Endothelial cell of umbilical vein (primary cell): ENCODE measurements at regions not wholly inside any gene's neighbourhood (a gene's known extent, or its start where the extent isn't known, plus 50 kb on each side); places are given as distances from the start of the nearest gene placed in this dataset.

Source experiments
- BruUV-seq: library from RNA; stranded (reverse); fragments of 400-500 nt; replicated peaks from 2 replicates; lab custom pipeline; 2021; lab: Mats Ljungman, UMichigan
- CTCF ChIA-PET: fragments of 300-600, 350-600 bp; sonication (Branson Sonifier 250); formaldehyde crosslinking; loops from one replicate; lab custom pipeline; 2021; ENCODE audit warnings: antibody characterized with exemption, inconsistent platforms; lab: Charles Lee
- POLR2A ChIA-PET: fragments of 300-600, 350-600 bp; sonication (Branson Sonifier 250); formaldehyde crosslinking; loops from one replicate; lab custom pipeline; 2021; ENCODE audit warnings: antibody characterized with exemption, inconsistent platforms; lab: Charles Lee
- DNase-seq: peaks from one replicate; pipeline ENCODE4 v3.0.0-alpha.2; 2011; ENCODE audit warnings: low read depth, low spot score
- FAIRE-seq: peaks from 2 replicates; lab custom pipeline; 2011; peaks lifted over from hg19 to GRCh38; lab: Jason Lieb, UNC
- H2AFZ ChIP-seq: 2 replicates; pipeline ENCODE4 v1.6.0; 2012; ENCODE audit warnings: low read depth, low read length, control low read depth, inconsistent platforms
- H3K27ac ChIP-seq: 2 replicates; pipeline ENCODE4 v1.5.1; 2011; ENCODE audit warnings: low read depth, mild to moderate bottlenecking, control low read depth, low read length, moderate library complexity; ENCODE audit not compliant: insufficient read depth
- H3K27me3 ChIP-seq, 2 experiments: 2 replicates each; pipeline versions ENCODE4 v1.6.0 to v1.6.1; 2011; ENCODE audit warnings: low read length in 2 of 2, mixed read lengths in 1 of 2; ENCODE audit not compliant: control insufficient read depth in 2 of 2, insufficient read depth in 2 of 2
- H3K36me3 ChIP-seq, 2 experiments: 2 replicates in 1 of 2; 3 replicates in 1 of 2; pipeline ENCODE4 v1.5.1; 2011; ENCODE audit warnings: low read length in 2 of 2, mild to moderate bottlenecking in 1 of 2, moderate library complexity in 1 of 2; ENCODE audit not compliant: control insufficient read depth in 2 of 2, insufficient read depth in 2 of 2; ENCODE audit errors: extremely low read depth in 1 of 2
- H3K4me1 ChIP-seq: 3 replicates; pipeline ENCODE4 v1.5.1; 2011; ENCODE audit warnings: mild to moderate bottlenecking, low read length; ENCODE audit not compliant: control insufficient read depth, insufficient read depth; ENCODE audit errors: extremely low read depth
- H3K4me2 ChIP-seq: 2 replicates; pipeline ENCODE4 v1.6.1; 2011; ENCODE audit warnings: low read length, control low read depth, mixed read lengths; ENCODE audit not compliant: insufficient read depth
- H3K4me3 ChIP-seq, 3 experiments: fragments of 200-600 bp in 1 of 3; sonication (generic), shearing (Covaris generic) in 1 of 3; replicated peaks in 1 of 3; 2 replicates each; pipeline ENCODE4 v1.5.1; 2011 to 2016; ENCODE audit warnings: control low read depth in 3 of 3, low read length in 3 of 3, mild to moderate bottlenecking in 2 of 3, inconsistent platforms in 1 of 3, low read depth in 1 of 3, moderate library complexity in 1 of 3; ENCODE audit not compliant: insufficient read depth in 1 of 3
- H3K79me2 ChIP-seq: 2 replicates; pipeline ENCODE4 v1.6.0; 2012; ENCODE audit warnings: low read length, inconsistent platforms; ENCODE audit not compliant: control insufficient read depth, insufficient read depth
- H3K9ac ChIP-seq: replicated peaks from 2 replicates; pipeline ENCODE3; 2011; ENCODE audit warnings: low read length, control low read depth; ENCODE audit not compliant: insufficient read depth; ENCODE audit errors: extremely low read depth
- H3K9me1 ChIP-seq: replicated peaks from 3 replicates; pipeline ENCODE4 v1.6.0; 2011; ENCODE audit warnings: mild to moderate bottlenecking, low read length; ENCODE audit not compliant: control insufficient read depth, insufficient read depth; ENCODE audit errors: extremely low read depth
- H3K9me3 ChIP-seq: replicated peaks from 2 replicates; pipeline ENCODE4 v1.5.1; 2012; ENCODE audit warnings: low read length, inconsistent platforms; ENCODE audit not compliant: control insufficient read depth, insufficient read depth
- H4K20me1 ChIP-seq: replicated peaks from 2 replicates; pipeline ENCODE3; 2011; ENCODE audit warnings: mild to moderate bottlenecking, low read length; ENCODE audit not compliant: control insufficient read depth, insufficient read depth; ENCODE audit errors: extremely low read depth
- CTCF ChIP-seq, 2 donors: IDR thresholded peaks; 1 replicate in 1 of 2; 2 replicates in 1 of 2; pipeline ENCODE4 v1.5.1; 2011; ENCODE audit warnings: low read length in 2 of 2, mild to moderate bottlenecking in 2 of 2, moderate library complexity in 2 of 2, control low read depth in 1 of 2, inconsistent platforms in 1 of 2, low read depth in 1 of 2; ENCODE audit not compliant: insufficient read depth in 1 of 2; ENCODE audit errors: extremely low read depth in 1 of 2
- EZH2 ChIP-seq: IDR thresholded peaks from 2 replicates; pipeline ENCODE4 v1.6.1; 2012; ENCODE audit warnings: borderline replicate concordance, low read depth, mild to moderate bottlenecking, moderate library complexity, low read length, inconsistent platforms; ENCODE audit not compliant: severe bottlenecking
- FOS ChIP-seq: IDR thresholded peaks from 2 replicates; pipeline ENCODE4 v1.6.1; 2011; ENCODE audit warnings: mild to moderate bottlenecking, low read length, moderate library complexity, borderline replicate concordance; ENCODE audit not compliant: insufficient read depth
- GATA2 ChIP-seq: IDR thresholded peaks from 2 replicates; pipeline ENCODE4 v1.7.0; 2011; ENCODE audit warnings: low read depth, mild to moderate bottlenecking, moderate library complexity, mixed read lengths, low read length; ENCODE audit not compliant: insufficient read length, insufficient read depth
- JUN ChIP-seq: IDR thresholded peaks from 2 replicates; pipeline ENCODE4 v1.6.1; 2011; ENCODE audit warnings: borderline replicate concordance, low read depth; ENCODE audit not compliant: insufficient read length, insufficient read depth
- MAX ChIP-seq: IDR thresholded peaks from 2 replicates; pipeline ENCODE4 v1.6.1; 2011; ENCODE audit not compliant: insufficient read depth, insufficient read length
- MYC ChIP-seq: IDR thresholded peaks from one replicate; pipeline ENCODE4 v1.6.1; 2011; ENCODE audit warnings: mild to moderate bottlenecking, low read depth, low read length
- POLR2A ChIP-seq: IDR thresholded peaks from 2 replicates; pipeline ENCODE4 v1.6.1; 2012; ENCODE audit warnings: low read depth, mild to moderate bottlenecking, control low read depth, low read length
- POLR2AphosphoS5 ChIP-seq: IDR thresholded peaks from 2 replicates; pipeline ENCODE4 v1.6.1; 2012; ENCODE audit warnings: low read depth, mild to moderate bottlenecking, control low read depth, low read length, moderate library complexity; ENCODE audit not compliant: insufficient read depth
- dilution Hi-C: fragments of 300-500 bp; cut with MboI; formaldehyde crosslinking; loops from one replicate; pipeline ENCODE4 v1.15.0; 2019; ENCODE audit warnings: low sequenced_read_pairs; ENCODE audit not compliant: extremely low pct_ligation_motif_present
- intact Hi-C: fragments of 100-400 bp; cut with micrococcal nuclease; formaldehyde crosslinking; loops from one replicate; pipeline ENCODE4 v1.10.0; 2022

- H3K9me3 ChIP-seq: no peaks in the 10 kb centered on the region
- no peaks in the 10 kb centered on the region for H3K4me1 ChIP-seq
- H3K4me3 ChIP-seq: no peak overlapping the region
- dilution Hi-C loops: no loop called here
- H3K9ac ChIP-seq: no peak overlapping the region
- no peaks in the 10 kb centered on the region for H3K9me1 ChIP-seq
- CTCF ChIA-PET: interaction anchor here (1.1 kb wide), 1 partner anchor 14 kb away, joined by 3 read pairs; no protein-coding TSS in a partner anchor
- POLR2A ChIA-PET: no interaction called here
- no peak overlapping the region for H3K4me2 ChIP-seq
- BruUV-seq: no TSS peak
- H3K27ac ChIP-seq: no peak overlapping the region
- H3K27me3 ChIP-seq: no peaks in the 10 kb centered on the region
- no peak overlapping the region for H2AFZ ChIP-seq
- no peaks in the 10 kb centered on the region for H3K79me2 ChIP-seq
- intact Hi-C loops: no loop called here
- H4K20me1 ChIP-seq: no peaks in the 10 kb centered on the region
- no peak for TF ChIP-seq EZH2
- peak; percentile 1 for DNase-seq
- no peaks in the 10 kb centered on the region for H3K36me3 ChIP-seq
- no peak for FAIRE-seq
These were observed 956.0 kb upstream of the NOVA1 start for GRCh38 chr14:27553790-27554189.

- Histone ChIP-seq H3K9ac (no peak overlapping the region), H3K79me2 (no peaks in the 10 kb centered on the region), H3K27ac (no peak overlapping the region), H3K9me1 (no peaks in the 10 kb centered on the region), H4K20me1 (no peaks in the 10 kb centered on the region), H3K4me3 (no peak overlapping the region), H3K9me3 (no peaks in the 10 kb centered on the region), H3K4me2 (no peak overlapping the region), H3K4me1 (no peaks in the 10 kb centered on the region), H3K36me3 (no peaks in the 10 kb centered on the region), H2AFZ (no peak overlapping the region), H3K27me3 (no peaks in the 10 kb centered on the region)
- dilution Hi-C loops (no loop called here), intact Hi-C loops (no loop called here)
- TF ChIP-seq GATA2: no peak
- TF ChIP-seq POLR2A: no peak
- no peak for TF ChIP-seq POLR2AphosphoS5
- TF ChIP-seq MYC: no peak
- no peak for TF ChIP-seq FOS
- TF ChIP-seq CTCF (IDR thresholded peaks at IDR 0.05; ENCODE audit: extremely low read depth in 1 of 2, insufficient read depth in 1 of 2, low read depth in 1 of 2, low read length in 2 of 2): no peak
- no peak for TF ChIP-seq MAX
- TF ChIP-seq JUN: no peak
- TF ChIP-seq EZH2: no peak
- BruUV-seq: no TSS peak
- POLR2A ChIA-PET: no interaction called here
- no peak for FAIRE-seq
- CTCF ChIA-PET: no interaction called here
- no peak for DNase-seq
These were observed 959.6 kb upstream of the NOVA1 start for GRCh38 chr14:27557445-27557844.
